ENCODE measurements at regions not wholly inside any gene's neighbourhood (a gene's known extent, or its start where the extent isn't known, plus 50 kb on each side); places are given as distances from the start of the nearest gene placed in this dataset.

- no peak for TF ChIP-seq EP300 (IDR thresholded peaks at IDR 0.05; ENCODE audit: borderline replicate concordance in 1 of 2, control insufficient read depth in 1 of 2, low read depth in 2 of 2, low read length in 2 of 2)
- TF ChIP-seq POLR2A (IDR thresholded peaks at IDR 0.05; ENCODE audit: low read depth, low read length), result no peak
- no peak for TF ChIP-seq JUND (IDR thresholded peaks at IDR 0.05; ENCODE audit: low read depth, low read length)
- no peak for TF ChIP-seq CTCF (IDR thresholded peaks at IDR 0.05 in 2 of 3, conservative IDR thresholded peaks at IDR 0.05 in 1 of 3; ENCODE audit: control insufficient read depth in 2 of 3, extremely low read depth in 1 of 3, insufficient read depth in 1 of 3, low read depth in 3 of 3, low read length in 3 of 3)
- TF ChIP-seq ZNF274 (IDR thresholded peaks at IDR 0.05; ENCODE audit: insufficient read depth, insufficient read length), result no peak
- no peak for TF ChIP-seq BRCA1 (IDR thresholded peaks at IDR 0.05; ENCODE audit: low read depth, low read length)
- no peak for TF ChIP-seq HDGF (IDR thresholded peaks at IDR 0.05)
- TF ChIP-seq TAF1 (IDR thresholded peaks at IDR 0.05; ENCODE audit: borderline replicate concordance, low read depth, low read length), result no peak
- no peak for TF ChIP-seq MYC (IDR thresholded peaks at IDR 0.05; ENCODE audit: insufficient read depth, insufficient read length, insufficient replicate concordance, low read length, severe bottlenecking)
- no peak for TF ChIP-seq PAX8 (IDR thresholded peaks at IDR 0.05)
These were observed 227.3 kb upstream of the CDH18 start for GRCh38 chr5:20215257-20215656.

All from GM12878 (cell line).